NCI-H2196 (cell line): ENCODE measurements at regions not wholly inside any gene's neighbourhood (a gene's known extent, or its start where the extent isn't known, plus 50 kb on each side); places are given as distances from the start of the nearest gene placed in this dataset.
"Not testable (repeated sequence)": the region's sequence is repeated elsewhere in the genome, so short reads cannot be mapped to it uniquely, and the experiment has no call there.

Experiments used
- DNase-seq: peaks from one replicate; lab custom pipeline; 2025; ENCODE audit not compliant: unreplicated experiment; lab: John Stamatoyannopoulos, UW

- no peak for DNase-seq
These were observed 637.8 kb upstream of the CHAC2 start for GRCh38 chr2:53129851-53130250.

DNA sequence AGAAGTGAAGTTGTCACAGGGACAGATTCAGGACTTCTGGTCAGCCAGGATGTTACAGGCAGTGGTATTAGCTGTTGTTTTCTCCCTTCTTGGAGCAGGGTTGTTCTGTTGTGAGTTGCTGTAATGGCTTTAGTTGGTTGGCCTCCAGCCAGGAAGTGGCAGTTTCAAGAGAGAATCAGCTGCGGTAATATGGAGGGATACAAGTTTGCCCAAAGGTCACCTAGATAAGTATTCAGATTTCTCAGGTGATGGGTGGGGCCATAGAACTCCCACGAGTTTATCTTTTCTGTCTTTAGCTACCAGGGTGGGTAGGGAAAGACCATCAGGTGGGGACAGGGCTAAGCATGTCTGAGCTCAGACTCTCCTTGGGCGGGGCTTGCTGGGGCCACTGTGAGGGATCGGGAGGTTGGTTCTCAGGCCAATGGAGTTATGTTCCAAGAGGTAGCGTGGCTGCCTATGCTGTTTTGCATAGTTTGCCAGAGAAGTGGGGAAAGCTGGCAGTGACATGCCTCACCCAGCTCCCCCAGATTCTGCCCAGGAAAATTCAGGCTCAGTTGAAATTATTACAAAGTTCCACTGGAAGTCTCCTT lies 640.4 kb upstream of the CHAC2 start:
- no peak for DNase-seq

GRCh38 chr2:53114991-53115390 lies 652.6 kb upstream of the CHAC2 start:
- DNase-seq, result no peak

GRCh38 chr2:53114582-53114981 lies 653.0 kb upstream of the CHAC2 start:
- DNase-seq, result no peak

DNA sequence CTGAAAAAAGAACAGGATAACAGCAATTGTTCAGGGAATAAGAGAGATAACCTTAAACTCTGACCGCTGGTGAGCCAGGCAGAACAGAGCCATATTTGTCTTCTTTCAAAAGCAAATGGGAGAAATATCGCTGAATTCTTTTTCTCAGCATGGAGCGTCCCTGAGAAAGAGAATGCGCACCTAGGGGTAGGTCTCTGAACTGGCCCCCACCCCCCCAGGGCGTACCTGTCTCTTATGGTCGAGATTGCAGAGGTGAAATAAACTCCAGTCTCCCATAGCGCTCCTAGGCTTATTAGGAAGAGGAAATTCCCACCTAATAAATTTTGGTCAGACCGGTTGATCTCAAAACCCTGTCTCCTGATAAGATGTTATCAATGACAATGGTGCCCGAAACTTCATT lies 655.2 kb upstream of the CHAC2 start:
- DNase-seq, result not testable (repeated sequence)

- DNase-seq, result no peak
These were observed 656.2 kb upstream of the CHAC2 start for GRCh38 chr2:53111406-53111805.

- no peak for DNase-seq
These were observed 656.6 kb upstream of the CHAC2 start for GRCh38 chr2:53111004-53111403.

DNA sequence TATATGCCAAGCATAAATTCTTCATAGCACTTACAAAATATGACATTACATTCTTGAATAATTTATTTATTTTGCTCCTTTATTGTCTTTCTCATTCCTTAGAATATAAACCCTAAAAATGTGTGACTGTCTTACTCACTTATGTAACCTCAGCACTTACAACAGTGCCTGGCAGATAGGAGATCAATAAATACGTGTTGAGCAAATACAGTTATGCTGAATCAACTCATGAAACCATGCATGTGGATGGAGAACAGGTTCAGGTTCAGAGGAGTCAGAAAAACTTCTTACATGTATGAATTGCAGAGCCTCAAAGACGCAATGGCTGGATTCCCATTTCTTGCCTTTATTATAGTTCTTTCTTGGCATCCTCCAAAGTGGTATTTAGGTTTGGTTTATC lies 659.4 kb upstream of the CHAC2 start:
- no peak for DNase-seq

DNA sequence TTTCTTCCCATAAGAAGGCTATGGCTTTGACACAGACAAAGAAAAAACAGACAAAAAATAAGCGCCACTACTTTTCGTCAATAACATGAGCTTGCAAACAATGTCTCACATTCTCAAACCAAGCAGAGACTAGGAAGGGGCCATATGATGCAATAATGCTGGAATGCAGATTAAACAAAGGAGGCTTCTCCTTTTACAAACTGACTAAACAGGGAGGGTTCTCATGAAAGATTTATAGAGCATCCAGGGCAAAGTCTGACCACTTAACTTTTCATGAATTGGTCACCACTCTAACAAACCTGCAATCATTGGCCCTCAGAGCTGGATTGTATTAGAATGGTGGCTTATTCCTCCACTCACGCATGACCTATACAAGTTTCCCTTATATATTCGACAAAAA lies 663.3 kb upstream of the CHAC2 start:
- DNase-seq, result no peak

GRCh38 chr2:53103679-53104078 lies 663.9 kb upstream of the CHAC2 start:
- DNase-seq, result no peak

DNA sequence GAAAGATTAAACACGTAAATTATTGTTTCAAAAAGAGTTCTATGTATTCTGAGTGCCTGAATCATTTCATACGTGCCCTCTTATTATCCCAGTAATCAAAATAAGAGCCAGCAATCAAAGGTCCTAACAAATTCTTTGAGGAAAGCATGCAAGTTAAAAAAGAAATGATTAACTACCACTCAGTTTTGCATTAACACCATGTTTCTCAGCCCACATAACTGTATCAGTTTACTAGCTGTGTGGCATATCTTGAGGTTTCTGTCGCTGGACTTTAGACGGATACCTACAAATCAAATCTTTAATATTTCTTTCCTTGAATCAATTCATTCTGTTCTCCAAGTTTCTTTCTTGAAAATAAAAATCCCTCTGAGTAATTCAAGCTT lies 668.9 kb upstream of the CHAC2 start:
- no peak for DNase-seq

- DNase-seq, result no peak
These were observed 671.3 kb upstream of the CHAC2 start for GRCh38 chr2:53096351-53096750.

- no peak for DNase-seq
These were observed 671.9 kb upstream of the CHAC2 start for GRCh38 chr2:53095664-53096063.

DNA sequence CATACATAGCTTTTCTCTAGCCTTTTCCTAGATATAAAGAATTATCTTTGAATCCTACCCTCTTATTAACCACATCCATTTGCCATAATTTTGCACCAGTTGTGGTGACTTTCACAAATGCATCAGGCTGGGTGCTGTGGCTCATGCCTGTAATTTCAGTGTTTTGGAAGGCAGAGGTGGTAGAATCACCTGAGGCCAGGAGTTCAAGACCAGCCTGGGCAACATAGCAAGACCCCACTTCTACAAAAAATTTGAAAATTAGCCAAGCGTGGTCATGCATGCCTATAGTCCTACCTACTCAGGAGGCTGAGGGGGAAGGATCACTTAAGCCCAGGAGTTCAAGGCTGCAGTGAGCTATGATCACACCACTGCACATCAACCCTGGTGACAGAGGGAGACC lies 672.4 kb upstream of the CHAC2 start:
- no peak for DNase-seq

- no peak for DNase-seq
These were observed 674.2 kb upstream of the CHAC2 start for GRCh38 chr2:53093355-53093754.

DNA sequence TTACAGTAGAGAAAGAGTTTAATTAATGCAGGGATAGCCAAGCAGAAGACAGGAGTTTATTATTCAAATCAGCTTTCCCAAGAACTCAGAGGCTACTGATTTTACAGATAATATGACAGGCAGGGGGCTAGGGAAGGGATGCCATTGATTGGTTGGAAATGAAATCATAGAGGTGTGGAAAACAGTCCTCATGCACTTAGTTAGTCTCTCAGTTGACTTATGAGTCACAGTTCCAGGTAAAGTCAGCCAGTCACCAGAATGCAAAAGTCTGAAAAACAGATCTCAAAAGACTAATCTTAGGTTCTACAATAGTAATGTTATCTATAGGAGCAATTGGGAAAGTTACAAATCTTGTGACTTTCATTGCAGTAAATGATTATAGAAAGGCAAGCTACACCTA lies 676.4 kb upstream of the CHAC2 start:
- DNase-seq, result no peak

GRCh38 chr2:53087874-53088461 lies 679.6 kb upstream of the CHAC2 start:
- no peak for DNase-seq

- no peak for DNase-seq
These were observed 680.2 kb upstream of the CHAC2 start for GRCh38 chr2:53087262-53087873.

DNA sequence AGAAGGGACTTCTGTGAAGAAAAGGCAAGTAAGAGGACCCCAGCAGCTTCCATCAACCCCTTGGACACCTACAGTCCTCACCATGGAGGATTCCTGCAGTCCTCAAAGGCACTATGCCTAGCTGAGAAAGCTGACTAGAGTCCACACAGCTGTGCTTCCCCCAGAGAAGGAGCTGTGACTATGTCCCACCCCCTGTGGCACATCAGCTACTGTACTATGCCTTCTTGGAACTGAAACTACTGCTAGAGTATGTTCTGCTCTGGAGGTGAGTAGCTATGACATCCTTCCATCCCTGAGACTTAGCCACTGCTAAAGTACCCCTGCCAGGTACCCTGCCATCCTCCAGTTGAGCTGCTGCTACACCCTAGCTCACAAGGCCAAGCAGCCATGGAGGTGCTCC lies 690.2 kb upstream of the CHAC2 start:
- DNase-seq, result no peak

DNA sequence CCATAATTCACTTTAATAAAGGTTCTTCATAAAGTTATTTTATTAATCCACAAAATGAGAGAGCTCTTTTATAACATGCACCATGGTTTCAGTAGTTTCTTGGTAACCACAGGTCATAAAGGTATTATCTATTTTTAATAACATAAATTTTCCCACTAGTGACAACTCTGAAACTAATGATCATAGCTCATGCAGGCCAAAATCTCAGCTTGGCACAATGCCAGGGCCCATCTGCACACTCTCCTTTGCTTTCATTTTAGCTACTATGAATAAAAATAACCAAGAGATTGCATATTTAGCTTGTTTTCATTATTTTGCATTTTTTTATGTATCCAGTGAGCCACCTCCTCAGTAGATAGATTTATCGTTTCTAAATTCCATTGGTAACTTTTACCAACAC lies 691.8 kb upstream of the CHAC2 start:
- no peak for DNase-seq

- no peak for DNase-seq
These were observed 700.1 kb upstream of the CHAC2 start for GRCh38 chr2:53067533-53067932.

- DNase-seq, result no peak
These were observed 700.5 kb upstream of the CHAC2 start for GRCh38 chr2:53067056-53067455.

- DNase-seq, result no peak
These were observed 703.5 kb upstream of the CHAC2 start for GRCh38 chr2:53064154-53064553.
